ENCODE measurements at regions not wholly inside any gene's neighbourhood (a gene's known extent, or its start where the extent isn't known, plus 50 kb on each side); places are given as distances from the start of the nearest gene placed in this dataset.

GRCh38 chr7:46133751-46134150, 212.7 kb upstream of the IGFBP3 start:
- DNase-seq (ENCODE audit: extremely low spot score, unreplicated experiment), result no peak
- Mint-ChIP-seq H3K4me1 (ENCODE audit: unreplicated experiment) (peaks cover 37% of the 10 kb centered on the region), H3K27me3 (ENCODE audit: unreplicated experiment) (no peaks in the 10 kb centered on the region), H3K4me3 (ENCODE audit: unreplicated experiment) (no peak overlapping the region), H3K9me3 (ENCODE audit: unreplicated experiment) (no peaks in the 10 kb centered on the region), H3K36me3 (ENCODE audit: unreplicated experiment) (peaks cover 2% of the 10 kb centered on the region), H3K27ac (ENCODE audit: unreplicated experiment) (no peak overlapping the region)
- TF ChIP-seq, protein P1, sequence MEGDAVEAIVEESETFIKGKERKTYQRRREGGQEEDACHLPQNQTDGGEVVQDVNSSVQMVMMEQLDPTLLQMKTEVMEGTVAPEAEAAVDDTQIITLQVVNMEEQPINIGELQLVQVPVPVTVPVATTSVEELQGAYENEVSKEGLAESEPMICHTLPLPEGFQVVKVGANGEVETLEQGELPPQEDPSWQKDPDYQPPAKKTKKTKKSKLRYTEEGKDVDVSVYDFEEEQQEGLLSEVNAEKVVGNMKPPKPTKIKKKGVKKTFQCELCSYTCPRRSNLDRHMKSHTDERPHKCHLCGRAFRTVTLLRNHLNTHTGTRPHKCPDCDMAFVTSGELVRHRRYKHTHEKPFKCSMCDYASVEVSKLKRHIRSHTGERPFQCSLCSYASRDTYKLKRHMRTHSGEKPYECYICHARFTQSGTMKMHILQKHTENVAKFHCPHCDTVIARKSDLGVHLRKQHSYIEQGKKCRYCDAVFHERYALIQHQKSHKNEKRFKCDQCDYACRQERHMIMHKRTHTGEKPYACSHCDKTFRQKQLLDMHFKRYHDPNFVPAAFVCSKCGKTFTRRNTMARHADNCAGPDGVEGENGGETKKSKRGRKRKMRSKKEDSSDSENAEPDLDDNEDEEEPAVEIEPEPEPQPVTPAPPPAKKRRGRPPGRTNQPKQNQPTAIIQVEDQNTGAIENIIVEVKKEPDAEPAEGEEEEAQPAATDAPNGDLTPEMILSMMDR (IDR thresholded peaks at IDR 0.05), result no peak

GRCh38 chr7:46133072-46133471, 212.0 kb upstream of the IGFBP3 start:
- H3K4me3 Mint-ChIP-seq (ENCODE audit: unreplicated experiment), result no peak overlapping the region
- no peaks in the 10 kb centered on the region for H3K27me3 Mint-ChIP-seq (ENCODE audit: unreplicated experiment)
- H3K4me1 Mint-ChIP-seq (ENCODE audit: unreplicated experiment), result peaks cover 31% of the 10 kb centered on the region
- no peaks in the 10 kb centered on the region for H3K9me3 Mint-ChIP-seq (ENCODE audit: unreplicated experiment)
- H3K36me3 Mint-ChIP-seq (ENCODE audit: unreplicated experiment), result peaks cover 2% of the 10 kb centered on the region
- TF ChIP-seq, protein P1 (IDR thresholded peaks at IDR 0.05), result no peak
- no peak for DNase-seq (ENCODE audit: extremely low spot score, unreplicated experiment)
- H3K27ac Mint-ChIP-seq (ENCODE audit: unreplicated experiment), result no peak overlapping the region

GRCh38 chr7:46131916-46132795, 211.1 kb upstream of the IGFBP3 start:
- Mint-ChIP-seq H3K27me3 (ENCODE audit: unreplicated experiment) (no peaks in the 10 kb centered on the region), H3K27ac (ENCODE audit: unreplicated experiment) (no peak overlapping the region), H3K4me1 (ENCODE audit: unreplicated experiment) (peaks cover 30% of the 10 kb centered on the region), H3K9me3 (ENCODE audit: unreplicated experiment) (no peaks in the 10 kb centered on the region), H3K36me3 (ENCODE audit: unreplicated experiment) (no peaks in the 10 kb centered on the region), H3K4me3 (ENCODE audit: unreplicated experiment) (no peak overlapping the region)
- TF ChIP-seq, protein P1 (IDR thresholded peaks at IDR 0.05), result peak; percentile 48
- DNase-seq (ENCODE audit: extremely low spot score, unreplicated experiment), result no peak

DNA sequence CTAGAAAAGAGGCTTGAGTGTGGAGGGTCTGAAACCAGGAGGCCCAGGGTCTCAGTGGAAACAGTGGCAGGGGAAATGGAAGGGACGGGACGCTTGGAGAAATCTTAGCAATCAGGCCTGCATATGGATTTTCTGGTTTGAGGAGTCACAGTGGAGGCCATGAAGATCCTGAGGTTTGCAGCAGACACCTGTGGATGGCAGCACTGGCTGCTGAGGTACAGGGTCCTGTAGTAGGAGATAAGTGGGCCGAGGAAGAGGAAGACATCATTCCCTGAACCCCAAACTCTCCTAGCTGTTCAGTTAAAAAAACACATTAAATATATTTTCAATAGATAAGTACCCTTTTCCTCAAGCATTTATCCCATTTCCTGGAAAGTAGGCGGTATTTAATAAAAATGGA, 208.8 kb upstream of the IGFBP3 start:
- TF ChIP-seq, protein P1 (IDR thresholded peaks at IDR 0.05), result no peak
- H3K36me3 Mint-ChIP-seq (ENCODE audit: unreplicated experiment), result no peaks in the 10 kb centered on the region
- no peaks in the 10 kb centered on the region for H3K9me3 Mint-ChIP-seq (ENCODE audit: unreplicated experiment)
- peaks cover 16% of the 10 kb centered on the region for H3K4me1 Mint-ChIP-seq (ENCODE audit: unreplicated experiment)
- H3K4me3 Mint-ChIP-seq (ENCODE audit: unreplicated experiment), result no peak overlapping the region
- H3K27me3 Mint-ChIP-seq (ENCODE audit: unreplicated experiment), result no peaks in the 10 kb centered on the region
- no peak overlapping the region for H3K27ac Mint-ChIP-seq (ENCODE audit: unreplicated experiment)
- DNase-seq (ENCODE audit: extremely low spot score, unreplicated experiment), result no peak

- no peak for DNase-seq (ENCODE audit: extremely low spot score, unreplicated experiment)
- no peak overlapping the region for H3K27ac Mint-ChIP-seq (ENCODE audit: unreplicated experiment)
- no peaks in the 10 kb centered on the region for H3K27me3 Mint-ChIP-seq (ENCODE audit: unreplicated experiment)
- TF ChIP-seq, protein P1 (IDR thresholded peaks at IDR 0.05), result no peak
- peaks cover 8% of the 10 kb centered on the region for H3K9me3 Mint-ChIP-seq (ENCODE audit: unreplicated experiment)
- H3K36me3 Mint-ChIP-seq (ENCODE audit: unreplicated experiment), result no peaks in the 10 kb centered on the region
- no peak overlapping the region for H3K4me3 Mint-ChIP-seq (ENCODE audit: unreplicated experiment)
- H3K4me1 Mint-ChIP-seq (ENCODE audit: unreplicated experiment), result peaks cover 9% of the 10 kb centered on the region
Observed at GRCh38 chr7:46127814-46128213, 206.7 kb upstream of the IGFBP3 start.
